Germinal center (tissue), 1 donor: ENCODE measurements at regions not wholly inside any gene's neighbourhood (a gene's known extent, or its start where the extent isn't known, plus 50 kb on each side); places are given as distances from the start of the nearest gene placed in this dataset.

Experiments
- DNase-seq: peaks from one replicate; pipeline ENCODE4 v3.0.0; 2012; ENCODE audit warnings: mixed read lengths, low spot score

DNA sequence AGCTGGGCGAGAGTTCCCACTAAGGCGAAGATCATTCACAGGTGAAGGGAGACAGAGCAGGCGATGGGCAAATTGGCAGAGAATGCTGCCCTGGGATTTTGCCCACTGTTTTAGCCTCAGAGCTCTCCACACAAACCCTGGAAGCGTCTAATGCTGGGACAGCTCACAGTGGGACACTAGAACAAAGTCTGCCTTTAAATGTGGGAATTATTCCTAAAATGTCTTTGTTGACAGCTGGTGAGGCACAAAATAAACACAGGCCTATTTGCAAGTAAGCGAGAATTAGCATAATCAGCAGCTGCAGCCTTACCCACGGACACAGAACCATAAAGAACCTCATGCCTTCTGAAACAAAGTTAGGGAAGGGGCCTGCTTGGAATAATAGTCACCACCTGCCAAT, 824.5 kb downstream of the AACS start:
- DNase-seq = no peak

DNA sequence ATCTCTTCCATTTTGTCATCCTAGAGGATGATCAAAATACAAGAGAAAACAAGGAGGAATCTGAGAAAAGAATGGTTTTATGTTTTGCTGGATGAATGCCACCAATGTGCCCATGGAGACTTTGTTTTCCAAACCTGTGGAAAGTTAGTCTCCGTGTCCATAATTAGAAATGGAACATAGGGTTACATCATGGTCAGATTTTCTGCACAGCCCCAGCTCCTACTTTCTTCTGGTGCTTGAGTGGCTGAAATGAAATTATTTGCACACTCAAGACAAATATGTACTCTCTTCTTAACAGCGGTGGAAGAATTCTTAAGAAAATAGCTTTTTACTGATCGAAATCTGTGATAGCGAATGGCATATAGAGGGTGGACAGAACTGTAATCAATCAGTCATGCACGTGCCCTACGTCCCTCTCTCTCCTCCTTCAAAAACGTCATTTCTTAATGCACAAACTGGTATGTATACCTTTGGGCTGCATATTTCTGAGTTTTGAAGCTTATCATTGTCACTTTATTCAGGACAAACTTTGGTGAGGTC, 825.2 kb downstream of the AACS start:
- DNase-seq = no peak

DNA sequence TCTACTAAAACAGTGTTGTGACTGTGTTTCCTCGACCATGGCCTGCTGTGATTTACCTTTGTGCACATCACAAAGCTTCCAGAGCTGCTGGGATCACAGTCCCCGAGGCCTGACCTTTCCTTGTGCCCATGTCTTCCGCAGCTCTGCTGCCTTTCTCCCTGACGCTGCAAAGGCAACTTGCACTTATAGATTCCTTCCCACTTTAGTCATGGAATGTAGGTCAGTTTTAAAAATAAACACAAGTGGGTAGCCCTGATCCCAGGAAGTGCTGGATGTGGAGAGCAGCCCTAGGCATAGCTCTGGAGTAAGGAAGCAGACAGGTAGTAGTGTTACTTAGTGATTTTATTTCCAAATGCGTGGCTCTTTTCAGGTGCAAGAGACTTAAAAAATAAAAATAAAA, 825.7 kb downstream of the AACS start:
- no peak for DNase-seq

DNA sequence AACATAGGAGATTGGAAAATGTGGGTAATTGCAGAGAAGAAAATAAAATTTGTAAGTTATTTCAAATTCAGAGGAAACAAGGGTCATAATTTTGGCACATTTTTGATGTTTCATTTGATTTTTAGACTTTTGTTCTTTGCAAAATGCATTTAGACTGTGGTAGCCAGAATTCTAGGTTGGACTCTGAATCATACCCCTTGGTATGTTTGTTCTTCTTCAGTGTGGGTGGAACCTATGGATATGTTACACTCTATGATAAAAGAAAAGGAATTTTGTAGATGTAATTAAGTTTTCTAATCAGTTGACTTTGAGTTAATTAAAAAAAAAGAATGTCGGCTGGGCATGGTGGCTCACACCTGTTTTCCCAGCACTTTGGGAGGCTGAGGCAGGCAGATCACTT, 827.0 kb downstream of the AACS start:
- no peak for DNase-seq

GRCh38 chr12:125902991-125903390, 837.8 kb downstream of the AACS start:
- no peak for DNase-seq

- DNase-seq = no peak
These were observed 842.1 kb downstream of the AACS start for GRCh38 chr12:125907351-125907750.

GRCh38 chr12:125919856-125920470, 854.7 kb downstream of the AACS start:
- DNase-seq = no peak

DNA sequence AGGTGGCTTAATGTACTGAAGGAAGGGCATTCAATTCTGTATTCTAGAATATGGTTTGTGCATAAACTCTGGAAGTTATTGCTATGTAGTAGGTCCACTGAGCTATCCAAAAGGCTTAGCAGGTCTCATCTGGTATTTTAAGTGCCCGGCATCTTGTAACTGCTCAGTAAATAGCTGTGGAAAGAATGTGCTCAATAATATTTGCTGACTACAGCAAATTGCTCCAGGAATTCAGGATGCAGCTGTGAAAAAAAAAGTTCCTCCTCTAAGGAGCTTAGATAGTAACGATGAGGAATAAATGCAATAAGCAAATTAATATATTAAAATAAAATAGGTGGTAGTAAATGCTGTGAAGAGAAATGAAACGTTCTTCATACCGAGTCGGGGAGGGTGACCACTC, 857.1 kb downstream of the AACS start:
- no peak for DNase-seq

DNA sequence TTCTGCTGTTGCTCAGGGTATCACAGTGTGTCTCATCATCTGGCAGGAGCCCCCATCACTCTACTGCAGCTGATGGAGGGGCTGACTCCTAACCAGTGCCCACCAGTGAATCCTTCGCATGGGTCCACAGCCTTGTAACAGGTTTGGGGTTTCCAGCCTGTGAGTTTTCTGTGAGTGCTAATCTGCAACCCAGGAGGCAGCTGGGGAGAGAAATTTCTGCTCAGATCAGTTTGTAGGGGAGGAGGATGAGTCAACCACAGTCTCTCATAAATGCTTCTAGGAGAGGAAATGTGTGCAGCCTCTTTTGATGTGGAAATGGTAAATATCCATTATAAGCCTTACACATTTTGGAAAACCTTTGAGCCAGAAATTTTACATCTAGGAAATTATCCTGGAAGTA, 871.3 kb downstream of the AACS start:
- no peak for DNase-seq

DNA sequence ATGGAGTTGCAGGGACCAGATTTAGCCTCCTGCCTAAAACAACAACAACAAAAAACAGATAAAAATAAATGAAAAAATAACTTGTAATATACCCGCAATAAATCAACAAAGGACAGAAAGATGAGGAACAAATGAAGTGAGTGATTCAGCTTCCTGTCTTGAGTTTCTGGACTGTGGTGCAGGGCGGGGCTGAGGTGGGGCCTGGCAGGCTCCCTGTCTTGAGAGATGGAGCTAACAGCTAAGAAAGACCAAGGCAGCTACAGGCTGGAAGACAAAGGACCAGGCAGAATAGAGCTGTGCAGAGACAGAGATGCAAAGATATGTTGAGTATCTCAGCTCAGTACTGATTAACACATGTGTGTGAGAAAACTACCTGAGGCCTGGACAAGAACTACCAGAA, 879.2 kb downstream of the AACS start:
- no peak for DNase-seq

DNA sequence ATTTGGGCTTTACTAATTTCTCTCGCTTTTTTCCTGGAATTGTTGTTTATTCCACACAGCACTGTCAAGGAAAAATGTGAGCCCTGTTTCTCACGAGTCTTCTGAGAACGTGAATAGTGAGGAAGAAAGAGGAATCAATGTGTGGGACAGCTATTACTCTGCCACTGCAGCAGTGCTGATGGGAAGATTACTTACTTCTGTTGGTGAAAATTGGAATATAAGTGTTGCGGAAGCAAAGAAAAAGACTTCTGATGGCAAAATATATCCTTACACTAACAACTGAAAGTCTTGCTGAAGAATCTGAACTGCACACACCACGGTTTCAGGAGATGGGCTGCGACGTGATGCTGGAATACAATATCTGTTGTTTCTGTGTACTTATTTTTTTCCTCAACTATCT, 884.2 kb downstream of the AACS start:
- DNase-seq = no peak

GRCh38 chr12:125954362-125954761, 889.1 kb downstream of the AACS start:
- DNase-seq = no peak

DNA sequence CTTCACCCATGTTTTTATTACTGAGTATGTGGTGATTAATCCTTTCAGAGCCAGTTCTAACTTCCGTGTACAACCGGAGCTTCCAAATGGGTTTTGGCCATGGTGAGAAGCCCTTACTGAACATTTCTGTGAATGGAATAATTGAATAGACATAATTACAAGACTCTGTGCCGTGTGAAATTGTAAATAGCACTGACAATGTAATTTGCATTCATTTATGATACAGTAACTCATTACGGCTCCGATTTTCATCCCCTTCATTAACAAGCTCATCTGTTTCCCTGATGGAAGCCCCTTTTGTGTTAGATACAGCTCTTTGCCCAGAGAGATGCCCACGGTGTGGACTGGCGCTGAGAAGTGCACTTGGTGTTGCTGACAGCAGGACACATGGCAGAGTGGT, 891.0 kb downstream of the AACS start:
- no peak for DNase-seq

- no peak for DNase-seq
These were observed 901.4 kb downstream of the AACS start for GRCh38 chr12:125966641-125967040.

DNA sequence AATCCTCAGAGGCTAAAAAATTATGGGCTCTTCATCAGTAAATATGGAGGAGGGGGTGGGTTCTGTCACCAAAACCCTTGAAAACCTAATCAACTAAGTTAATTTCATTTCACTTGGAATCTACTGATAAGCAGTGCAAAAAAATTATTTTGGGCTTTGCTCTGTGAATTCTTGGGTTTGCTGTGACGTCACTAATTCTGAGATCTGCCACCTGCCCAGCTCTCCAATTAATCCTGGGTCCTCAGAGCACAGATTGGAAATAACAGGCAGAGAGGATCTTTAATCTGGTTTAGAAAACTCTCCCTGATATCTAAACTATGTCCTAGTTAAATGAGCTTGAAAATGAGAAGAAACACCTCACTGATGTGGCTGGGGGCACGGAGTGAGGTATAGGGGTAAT, 903.2 kb downstream of the AACS start:
- DNase-seq = no peak

GRCh38 chr12:125971981-125972380, 906.7 kb downstream of the AACS start:
- no peak for DNase-seq

DNA sequence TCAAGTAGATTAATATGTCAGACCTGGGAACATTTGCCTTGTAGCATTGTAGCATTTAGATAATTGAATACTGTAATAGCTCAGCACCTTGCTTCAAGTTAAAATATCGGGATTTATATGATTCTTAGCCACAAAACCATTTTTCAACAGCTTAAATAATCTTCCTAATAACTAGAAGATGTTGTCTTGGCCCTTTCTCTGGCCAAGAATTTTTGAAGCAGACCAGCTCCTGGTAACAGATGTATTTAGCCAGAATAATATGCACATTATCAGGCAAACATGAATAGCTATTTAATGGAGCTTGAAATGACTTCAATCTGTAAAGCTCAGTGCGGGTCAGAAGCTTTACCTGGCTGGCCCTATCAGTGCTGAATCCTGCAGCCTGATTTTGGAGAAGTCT, 913.1 kb downstream of the AACS start:
- DNase-seq = no peak

DNA sequence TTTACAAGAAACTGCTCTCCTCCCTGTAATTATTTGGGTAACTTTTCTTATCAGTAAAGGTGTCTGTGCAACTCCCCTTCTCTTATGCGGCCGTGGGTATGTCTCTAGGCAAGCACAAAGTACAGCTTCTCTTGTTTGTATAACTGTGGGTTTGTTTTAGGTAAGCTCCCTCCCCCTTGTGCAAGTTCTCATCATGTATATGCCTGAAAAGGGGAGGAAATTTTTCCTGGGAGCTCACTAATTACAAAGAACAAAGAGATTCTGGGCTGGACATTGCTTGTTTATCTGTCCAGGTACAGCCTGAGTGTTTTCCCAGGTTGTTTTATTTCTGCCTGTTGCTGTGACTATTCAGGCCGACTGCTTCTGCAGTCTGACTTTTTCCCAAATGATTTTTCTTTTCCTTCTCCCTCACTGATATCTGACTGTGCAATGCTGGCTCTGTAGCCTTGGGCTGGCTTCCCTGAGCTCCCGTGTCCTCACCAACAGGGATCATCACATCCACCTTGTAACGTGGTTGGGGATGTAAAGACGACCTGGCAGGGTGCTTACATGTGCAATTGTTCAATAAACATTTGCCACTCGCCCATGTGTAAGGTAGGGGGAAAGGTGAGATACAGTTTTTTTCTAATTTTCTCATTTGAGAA, 916.5 kb downstream of the AACS start:
- DNase-seq = no peak

- no peak for DNase-seq
These were observed 918.0 kb downstream of the AACS start for GRCh38 chr12:125983094-125983783.

DNA sequence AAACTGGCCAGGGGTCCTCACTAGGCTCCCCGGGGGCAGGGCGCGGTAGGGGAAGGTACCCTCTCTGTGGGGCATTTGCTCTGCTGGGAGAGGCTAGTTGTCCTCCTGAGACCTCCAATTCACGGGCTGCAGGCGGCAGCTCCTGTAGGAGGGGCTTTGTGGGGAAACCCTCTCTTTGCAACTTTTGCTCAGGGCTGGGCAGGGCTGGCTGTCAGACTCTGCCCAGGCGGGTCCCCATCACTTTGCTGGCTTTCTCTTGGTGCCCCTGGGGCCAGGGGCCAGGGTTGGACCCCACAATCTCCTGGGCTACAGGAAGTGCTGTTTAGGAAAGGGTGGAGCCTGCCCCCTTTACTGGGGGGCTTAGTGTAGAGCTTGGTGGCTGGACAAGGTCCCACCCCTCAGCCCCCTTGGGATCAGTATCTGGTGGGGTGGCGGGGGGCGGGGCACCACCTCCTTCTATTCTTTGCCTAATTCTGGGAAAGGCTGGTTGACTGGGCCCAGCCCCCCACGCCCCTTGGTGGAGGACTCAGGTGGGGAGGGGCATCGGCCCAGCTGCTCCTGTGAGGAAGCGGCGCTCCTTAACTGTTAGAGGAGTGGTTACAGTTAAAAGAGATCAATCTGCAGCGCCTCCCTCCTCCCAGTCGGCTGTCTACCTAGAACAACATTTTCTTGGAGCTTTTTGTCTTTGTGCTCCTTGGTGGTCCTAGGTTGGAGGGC, 918.7 kb downstream of the AACS start:
- no peak for DNase-seq

DNA sequence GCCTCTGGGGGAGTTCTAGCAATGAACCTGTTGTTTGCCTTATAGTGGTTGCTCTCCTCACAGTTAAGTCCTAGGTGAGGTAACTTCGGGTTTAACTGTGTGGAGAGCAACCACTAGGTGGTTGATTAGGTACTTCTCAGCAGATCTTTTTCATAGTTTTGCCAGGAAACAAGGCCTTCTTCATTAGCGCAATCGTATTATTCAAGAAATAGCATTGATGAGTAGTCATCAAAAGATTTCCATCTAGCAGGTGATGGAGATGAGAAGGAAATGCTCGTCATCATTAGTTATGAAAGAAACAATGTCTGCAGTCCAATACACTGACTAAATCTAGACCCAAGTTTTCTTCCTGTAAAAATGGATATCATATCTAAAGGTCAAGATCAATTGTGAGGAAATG, 923.3 kb downstream of the AACS start:
- DNase-seq = no peak

GRCh38 chr12:125989696-125990095, 924.5 kb downstream of the AACS start:
- DNase-seq = no peak

GRCh38 chr12:125996443-125996842, 931.2 kb downstream of the AACS start:
- no peak for DNase-seq
